ENCODE measurements at regions not wholly inside any gene's neighbourhood (a gene's known extent, or its start where the extent isn't known, plus 50 kb on each side); places are given as distances from the start of the nearest gene placed in this dataset.

DNA sequence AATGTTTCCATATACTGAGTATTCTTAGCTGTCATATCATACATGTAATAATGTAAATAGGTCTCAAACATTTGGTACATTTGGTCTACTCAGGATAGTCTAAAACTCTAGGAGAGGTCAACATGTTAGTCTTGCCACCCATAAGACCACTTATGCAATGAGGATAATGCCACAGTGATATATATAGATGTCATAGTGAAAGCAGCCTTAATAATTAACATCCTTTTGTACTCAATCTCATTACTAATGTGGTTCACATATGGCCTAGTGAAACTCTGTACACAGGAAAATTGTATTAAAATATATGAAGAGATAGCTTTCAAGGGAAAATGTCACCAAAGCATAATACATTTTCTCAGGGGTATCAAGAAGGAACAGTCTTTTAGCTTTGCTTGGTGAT is 577.9 kb downstream of the TFAP2B start:
- no peak overlapping the region for H3K4me3 Mint-ChIP-seq (ENCODE audit: unreplicated experiment)
- TF ChIP-seq, protein P1, sequence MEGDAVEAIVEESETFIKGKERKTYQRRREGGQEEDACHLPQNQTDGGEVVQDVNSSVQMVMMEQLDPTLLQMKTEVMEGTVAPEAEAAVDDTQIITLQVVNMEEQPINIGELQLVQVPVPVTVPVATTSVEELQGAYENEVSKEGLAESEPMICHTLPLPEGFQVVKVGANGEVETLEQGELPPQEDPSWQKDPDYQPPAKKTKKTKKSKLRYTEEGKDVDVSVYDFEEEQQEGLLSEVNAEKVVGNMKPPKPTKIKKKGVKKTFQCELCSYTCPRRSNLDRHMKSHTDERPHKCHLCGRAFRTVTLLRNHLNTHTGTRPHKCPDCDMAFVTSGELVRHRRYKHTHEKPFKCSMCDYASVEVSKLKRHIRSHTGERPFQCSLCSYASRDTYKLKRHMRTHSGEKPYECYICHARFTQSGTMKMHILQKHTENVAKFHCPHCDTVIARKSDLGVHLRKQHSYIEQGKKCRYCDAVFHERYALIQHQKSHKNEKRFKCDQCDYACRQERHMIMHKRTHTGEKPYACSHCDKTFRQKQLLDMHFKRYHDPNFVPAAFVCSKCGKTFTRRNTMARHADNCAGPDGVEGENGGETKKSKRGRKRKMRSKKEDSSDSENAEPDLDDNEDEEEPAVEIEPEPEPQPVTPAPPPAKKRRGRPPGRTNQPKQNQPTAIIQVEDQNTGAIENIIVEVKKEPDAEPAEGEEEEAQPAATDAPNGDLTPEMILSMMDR (IDR thresholded peaks at IDR 0.05) = no peak
- no peak for DNase-seq (ENCODE audit: low spot score)
- no peaks in the 10 kb centered on the region for H3K9me3 Mint-ChIP-seq (ENCODE audit: low read depth)
- H3K27me3 Mint-ChIP-seq (ENCODE audit: low read depth) = no peaks in the 10 kb centered on the region
- H3K36me3 Mint-ChIP-seq (ENCODE audit: low read depth) = no peaks in the 10 kb centered on the region
- H3K27ac Mint-ChIP-seq (ENCODE audit: unreplicated experiment) = no peak overlapping the region
- peaks cover 2% of the 10 kb centered on the region for H3K4me1 Mint-ChIP-seq (ENCODE audit: low read depth)

DNA sequence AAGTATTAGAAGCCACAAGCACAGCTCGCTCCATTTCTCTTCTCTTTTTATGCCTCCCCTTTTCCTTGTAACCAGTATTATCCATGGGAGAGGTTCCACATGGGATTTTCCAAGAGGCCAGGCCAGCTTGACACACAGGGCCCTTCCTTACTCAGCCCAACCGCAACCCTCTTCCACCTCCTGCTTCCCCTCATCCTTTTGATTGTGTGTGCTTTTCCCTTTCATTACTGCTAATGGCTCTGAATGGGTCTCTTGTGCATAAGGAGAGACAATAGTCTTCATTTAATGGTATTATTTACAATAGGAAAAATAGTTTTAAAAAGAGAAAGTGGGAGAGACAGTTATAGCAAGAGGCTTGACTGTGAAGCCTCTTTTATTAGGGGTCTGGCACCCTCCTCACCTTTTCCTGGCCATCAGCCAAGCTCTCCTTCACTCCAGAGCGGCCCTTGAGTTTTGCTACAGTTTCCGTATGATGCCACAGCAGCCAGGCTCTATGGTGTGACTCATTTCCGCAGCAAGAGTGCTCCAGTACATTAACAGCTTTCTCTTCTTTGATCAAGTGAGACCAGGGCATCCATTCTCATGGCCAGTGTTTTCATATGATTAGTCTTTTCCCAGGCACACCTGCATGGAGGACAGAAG is 579.5 kb downstream of the TFAP2B start:
- Mint-ChIP-seq H3K4me1 (ENCODE audit: low read depth) (peaks cover 2% of the 10 kb centered on the region), H3K27me3 (ENCODE audit: low read depth) (no peaks in the 10 kb centered on the region), H3K9me3 (ENCODE audit: low read depth) (no peaks in the 10 kb centered on the region), H3K4me3 (ENCODE audit: unreplicated experiment) (no peak overlapping the region), H3K36me3 (ENCODE audit: low read depth) (no peaks in the 10 kb centered on the region), H3K27ac (ENCODE audit: unreplicated experiment) (no peak overlapping the region)
- no peak for DNase-seq (ENCODE audit: low spot score)
- TF ChIP-seq, protein P1 (IDR thresholded peaks at IDR 0.05) = no peak

DNA sequence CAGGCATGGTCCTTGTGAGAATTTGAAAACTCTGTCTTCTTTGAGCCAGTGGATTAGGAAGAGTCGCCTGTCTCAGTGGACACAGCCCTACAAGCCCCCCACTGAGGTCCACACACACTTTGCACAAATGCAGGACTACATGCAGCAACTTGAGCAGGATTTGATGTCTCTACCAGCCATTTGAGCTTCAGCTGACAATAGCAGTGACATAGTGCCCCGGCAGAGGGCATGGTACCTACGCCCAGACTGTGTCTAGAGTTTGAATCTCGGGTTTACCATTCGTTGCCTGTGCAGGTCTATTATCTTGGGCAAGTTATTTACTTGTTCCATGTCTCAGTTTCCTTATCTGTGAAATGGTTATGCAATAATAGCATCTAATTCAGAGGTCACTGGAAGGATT is 580.1 kb downstream of the TFAP2B start:
- Mint-ChIP-seq H3K9me3 (ENCODE audit: low read depth) (no peaks in the 10 kb centered on the region), H3K27ac (ENCODE audit: unreplicated experiment) (no peak overlapping the region)

DNA sequence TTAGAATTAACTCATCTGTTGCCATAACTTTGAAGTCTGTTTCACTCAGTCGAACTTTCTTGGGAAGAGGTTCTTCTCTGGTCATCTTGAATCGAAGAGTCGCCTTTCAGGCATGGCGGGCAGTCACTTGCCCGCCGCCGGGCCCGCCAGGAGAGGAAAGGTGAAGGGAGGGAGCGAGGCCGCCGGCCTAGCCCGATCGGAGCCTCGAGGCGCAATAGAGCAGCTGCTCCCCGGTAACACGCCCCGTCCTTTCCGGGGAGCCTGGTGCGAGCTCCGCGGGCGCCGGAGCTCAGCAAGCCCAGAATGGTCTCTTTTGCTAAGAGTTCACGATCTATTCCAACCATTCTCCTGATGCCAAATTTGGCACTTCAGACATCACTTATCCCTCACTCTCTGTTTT is 591.8 kb downstream of the TFAP2B start:
- Mint-ChIP-seq H3K4me1 (ENCODE audit: low read depth) (no peaks in the 10 kb centered on the region), H3K36me3 (ENCODE audit: low read depth) (no peaks in the 10 kb centered on the region), H3K4me3 (ENCODE audit: unreplicated experiment) (no peak overlapping the region), H3K9me3 (ENCODE audit: low read depth) (no peaks in the 10 kb centered on the region), H3K27ac (ENCODE audit: unreplicated experiment) (no peak overlapping the region), H3K27me3 (ENCODE audit: low read depth) (no peaks in the 10 kb centered on the region)
- TF ChIP-seq, protein P1 (IDR thresholded peaks at IDR 0.05) = no peak
- DNase-seq (ENCODE audit: low spot score) = no peak

More for the DNA sequence above, 580.1 kb downstream of the TFAP2B start:
- Mint-ChIP-seq H3K4me1 (ENCODE audit: low read depth) (peaks cover 2% of the 10 kb centered on the region), H3K27me3 (ENCODE audit: low read depth) (no peaks in the 10 kb centered on the region), H3K4me3 (ENCODE audit: unreplicated experiment) (no peak overlapping the region), H3K36me3 (ENCODE audit: low read depth) (no peaks in the 10 kb centered on the region)
- TF ChIP-seq, protein P1 (IDR thresholded peaks at IDR 0.05) = no peak
- no peak for DNase-seq (ENCODE audit: low spot score)

DNA sequence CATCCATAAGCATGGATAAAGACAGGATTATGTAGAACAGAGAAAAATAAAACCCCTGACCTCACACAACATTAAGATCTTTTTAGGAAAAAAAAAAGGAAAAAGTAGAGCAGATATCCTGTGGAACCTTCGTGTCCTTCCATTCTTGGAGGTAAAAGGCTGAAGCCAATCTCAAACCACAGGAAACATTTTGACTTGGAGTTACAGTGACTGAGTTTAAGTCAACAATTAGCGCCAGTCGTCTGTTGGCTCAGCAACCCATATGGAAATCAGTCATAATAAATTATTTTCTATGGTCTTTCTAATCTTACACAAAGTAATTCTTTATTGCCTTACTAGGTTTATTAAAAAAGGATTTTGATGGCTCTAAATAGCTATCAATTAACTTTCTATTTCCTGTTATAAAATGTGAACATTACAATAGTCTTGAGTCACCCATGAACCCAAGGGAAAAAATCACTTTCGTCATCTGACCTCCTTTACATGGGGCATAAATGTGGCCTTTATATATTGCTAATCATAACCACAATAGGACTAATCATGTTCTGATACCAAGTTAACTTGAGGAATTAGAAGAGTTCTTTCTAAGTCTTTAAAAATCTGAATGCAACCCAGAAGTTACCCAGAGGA is 592.9 kb downstream of the TFAP2B start:
- TF ChIP-seq, protein P1 (IDR thresholded peaks at IDR 0.05) = no peak
- Mint-ChIP-seq H3K27ac (ENCODE audit: unreplicated experiment) (no peak overlapping the region), H3K4me1 (ENCODE audit: low read depth) (no peaks in the 10 kb centered on the region), H3K36me3 (ENCODE audit: low read depth) (no peaks in the 10 kb centered on the region), H3K9me3 (ENCODE audit: low read depth) (no peaks in the 10 kb centered on the region), H3K27me3 (ENCODE audit: low read depth) (no peaks in the 10 kb centered on the region), H3K4me3 (ENCODE audit: unreplicated experiment) (no peak overlapping the region)
- DNase-seq (ENCODE audit: low spot score) = no peak
